GM23338 (cell line): ENCODE measurements at regions not wholly inside any gene's neighbourhood (a gene's known extent, or its start where the extent isn't known, plus 50 kb on each side); places are given as distances from the start of the nearest gene placed in this dataset.

Source experiments
- ATAC-seq: fragments of 200-7000 bp; cut with Tn5 transposase; 3 replicates; pipeline ENCODE4 v1.9.1; 2020
- DNase-seq: peaks from one replicate; pipeline ENCODE4 v3.0.0-alpha.2; 2015; ENCODE audit warnings: low spot score
- H2AFZ ChIP-seq: fragments of 200-600 bp; sonication (generic); 2 replicates; pipeline ENCODE4 v1.8.0; 2016; ENCODE audit warnings: antibody characterized with exemption, mild to moderate bottlenecking, moderate library complexity
- H3F3A ChIP-seq: fragments of 200-600 bp; sonication (generic); replicated peaks from 2 replicates; pipeline ENCODE4 v1.8.0; 2017; ENCODE audit warnings: antibody characterized with exemption, mixed run types, low read depth
- H3K27ac ChIP-seq: fragments of 200-600 bp; sonication (generic); 2 replicates; pipeline ENCODE4 v1.6.1; 2016; ENCODE audit warnings: low read depth
- H3K27me3 ChIP-seq: fragments of 200-600 bp; sonication (generic); 2 replicates; pipeline ENCODE4 v1.8.0; 2016; ENCODE audit warnings: mild to moderate bottlenecking, mixed run types, moderate library complexity; ENCODE audit not compliant: insufficient read depth
- H3K36me3 ChIP-seq: fragments of 200-600 bp; sonication (generic); 2 replicates; pipeline ENCODE4 v1.8.0; 2016; ENCODE audit warnings: mild to moderate bottlenecking; ENCODE audit not compliant: insufficient read depth
- H3K4me1 ChIP-seq: fragments of 200-600 bp; sonication (generic); 2 replicates; pipeline ENCODE4 v1.8.0; 2016; ENCODE audit warnings: mild to moderate bottlenecking, moderate library complexity; ENCODE audit not compliant: insufficient read depth
- H3K4me2 ChIP-seq: fragments of 200-600 bp; sonication (generic); 2 replicates; pipeline ENCODE4 v1.7.1; 2017; ENCODE audit warnings: mixed run types
- H3K4me3 ChIP-seq: fragments of 200-600 bp; sonication (generic); 2 replicates; pipeline ENCODE4 v1.6.1; 2016; ENCODE audit warnings: mixed run types
- H3K79me2 ChIP-seq: fragments of 200-600 bp; sonication (generic); replicated peaks from 2 replicates; pipeline ENCODE4 v1.8.0; 2017; ENCODE audit warnings: mild to moderate bottlenecking; ENCODE audit not compliant: insufficient read depth
- H3K9me2 ChIP-seq: fragments of 200-600 bp; sonication (generic); 2 replicates; pipeline ENCODE4 v1.8.0; 2017; ENCODE audit not compliant: insufficient read depth
- H4K20me1 ChIP-seq: fragments of 200-600 bp; sonication (generic); replicated peaks from 2 replicates; pipeline ENCODE4 v1.8.0; 2017; ENCODE audit warnings: mild to moderate bottlenecking; ENCODE audit not compliant: insufficient read depth
- H3K27ac Mint-ChIP-seq: 2 replicates; pipeline ENCODE4 v1.8.0; 2020; ENCODE audit warnings: inconsistent platforms, mild to moderate bottlenecking, moderate library complexity, mixed read lengths
- H3K27me3 Mint-ChIP-seq: 3 replicates; pipeline ENCODE4 v1.8.0; 2022; ENCODE audit warnings: low read depth, mild to moderate bottlenecking, moderate library complexity, mixed read lengths, inconsistent platforms; ENCODE audit not compliant: insufficient read depth, poor library complexity
- H3K36me3 Mint-ChIP-seq: 3 replicates; pipeline ENCODE4 v1.8.0; 2021; ENCODE audit warnings: low read depth, mild to moderate bottlenecking, inconsistent platforms, moderate library complexity, mixed read lengths
- H3K4me1 Mint-ChIP-seq: 3 replicates; pipeline ENCODE4 v1.8.0; 2020; ENCODE audit warnings: mild to moderate bottlenecking, inconsistent platforms, mixed read lengths
- H3K4me3 Mint-ChIP-seq: 3 replicates; pipeline ENCODE4 v1.8.0; 2021; ENCODE audit warnings: moderate library complexity, mild to moderate bottlenecking, inconsistent platforms, mixed read lengths
- H3K9me3 Mint-ChIP-seq: 3 replicates; pipeline ENCODE4 v1.8.0; 2020; ENCODE audit warnings: moderate library complexity, mild to moderate bottlenecking, inconsistent platforms, mixed read lengths
- CREB1 ChIP-seq: fragments of 250-450 bp; sonication (Bioruptor Pico); IDR thresholded peaks from 2 replicates; pipeline ENCODE4 v1.5.0; 2020; ENCODE audit warnings: low read depth, mild to moderate bottlenecking, moderate library complexity
- CTCF ChIP-seq, 2 experiments: fragments of 200-600 bp in 1 of 2; sonication (generic) in 1 of 2; conservative IDR thresholded peaks; 2 replicates each; pipeline versions ENCODE4 v1.5.1 to v1.6.1; 2016 to 2017; ENCODE audit warnings: antibody characterized with exemption in 2 of 2, low read depth in 2 of 2, mild to moderate bottlenecking in 2 of 2, moderate library complexity in 1 of 2
- ETS1 ChIP-seq: IDR thresholded peaks from 2 replicates; pipeline ENCODE4 v1.6.1; 2016; ENCODE audit warnings: antibody characterized with exemption
- EZH2 ChIP-seq: fragments of 200-600 bp; sonication (generic); IDR thresholded peaks from one replicate; pipeline ENCODE4 v1.8.0; 2017; ENCODE audit warnings: antibody characterized with exemption, mild to moderate bottlenecking, low read depth; ENCODE audit not compliant: unreplicated experiment
- JUNB ChIP-seq: IDR thresholded peaks from one replicate; pipeline ENCODE4 v1.6.1; 2016; ENCODE audit warnings: antibody characterized with exemption; ENCODE audit not compliant: unreplicated experiment
- NANOG ChIP-seq: IDR thresholded peaks from 2 replicates; pipeline ENCODE4 v1.6.1; 2016; ENCODE audit warnings: antibody characterized with exemption, borderline replicate concordance
- POLR2AphosphoS5 ChIP-seq: IDR thresholded peaks from 2 replicates; pipeline ENCODE4 v1.6.1; 2016; ENCODE audit warnings: antibody characterized with exemption, low read depth
- STAT1 ChIP-seq: IDR thresholded peaks from one replicate; pipeline ENCODE4 v1.6.1; 2016; ENCODE audit warnings: antibody characterized with exemption; ENCODE audit not compliant: unreplicated experiment
- ZNF114 ChIP-seq: fragments of 250-450 bp; sonication (Bioruptor Pico); IDR thresholded peaks from 2 replicates; pipeline ENCODE4 v1.5.0; 2020; ENCODE audit warnings: mild to moderate bottlenecking, moderate library complexity
- ZNF331 ChIP-seq: fragments of 250-450 bp; sonication (Bioruptor Pico); IDR thresholded peaks from 2 replicates; pipeline ENCODE4 v1.5.0; 2020; ENCODE audit warnings: low read depth, mild to moderate bottlenecking, moderate library complexity
- TF ChIP-seq, protein P1 (sequence below): fragments of 250-450 bp; sonication (Bioruptor Pico); IDR thresholded peaks from 2 replicates; pipeline ENCODE4 v1.5.0; 2020; ENCODE audit warnings: mild to moderate bottlenecking, moderate library complexity
- TF ChIP-seq, protein P2 (sequence below): IDR thresholded peaks from one replicate; pipeline ENCODE4 v1.6.1; 2018; ENCODE audit warnings: antibody characterized with exemption; ENCODE audit not compliant: unreplicated experiment

DNA sequence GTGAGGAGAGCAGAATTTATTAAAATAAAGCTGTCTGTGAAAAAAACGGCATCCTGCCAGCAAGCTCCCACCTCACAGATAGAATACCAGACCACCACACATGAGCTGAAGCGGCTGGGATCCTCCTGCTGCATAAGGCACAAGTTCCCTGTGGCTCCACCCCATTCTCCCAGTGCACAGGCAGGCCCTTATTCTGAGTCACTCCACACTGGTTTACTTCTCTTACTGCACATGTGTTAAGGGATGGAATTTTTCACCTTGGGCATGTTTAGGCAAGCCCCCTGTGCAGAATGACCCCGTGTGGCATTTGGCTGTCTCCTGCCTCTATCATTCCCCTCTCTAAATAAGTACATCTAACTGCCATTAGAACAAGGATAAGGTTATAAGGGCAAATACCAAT is 115.0 kb upstream of the ELAVL2 start (continued):
- no peak for TF ChIP-seq ETS1
- no peak for TF ChIP-seq CREB1
- no peak for TF ChIP-seq NANOG

- DNase-seq (no peak), ATAC-seq (no peak)
- peaks cover 38% of the 10 kb centered on the region for H3K36me3 Mint-ChIP-seq
- Histone ChIP-seq H3K79me2 (no peaks in the 10 kb centered on the region), H4K20me1 (no peaks in the 10 kb centered on the region), H3F3A (no peaks in the 10 kb centered on the region), H3K9me2 (no peaks in the 10 kb centered on the region), H2AFZ (no peak overlapping the region), H3K4me3 (no peak overlapping the region), H3K27ac (no peak overlapping the region), H3K4me1 (peaks cover 9% of the 10 kb centered on the region), H3K27me3 (no peaks in the 10 kb centered on the region), H3K36me3 (no peaks in the 10 kb centered on the region), H3K4me2 (no peak overlapping the region)
- H3K27me3 Mint-ChIP-seq: peaks cover 2% of the 10 kb centered on the region
- H3K4me1 Mint-ChIP-seq: peaks cover 7% of the 10 kb centered on the region
- H3K9me3 Mint-ChIP-seq: peaks cover 35% of the 10 kb centered on the region
- H3K4me3 Mint-ChIP-seq: no peak overlapping the region
- H3K27ac Mint-ChIP-seq: no peak overlapping the region
- TF ChIP-seq ETS1: no peak
- TF ChIP-seq CREB1: no peak
- no peak for TF ChIP-seq ZNF331
- TF ChIP-seq STAT1: no peak
- TF ChIP-seq, protein P1, sequence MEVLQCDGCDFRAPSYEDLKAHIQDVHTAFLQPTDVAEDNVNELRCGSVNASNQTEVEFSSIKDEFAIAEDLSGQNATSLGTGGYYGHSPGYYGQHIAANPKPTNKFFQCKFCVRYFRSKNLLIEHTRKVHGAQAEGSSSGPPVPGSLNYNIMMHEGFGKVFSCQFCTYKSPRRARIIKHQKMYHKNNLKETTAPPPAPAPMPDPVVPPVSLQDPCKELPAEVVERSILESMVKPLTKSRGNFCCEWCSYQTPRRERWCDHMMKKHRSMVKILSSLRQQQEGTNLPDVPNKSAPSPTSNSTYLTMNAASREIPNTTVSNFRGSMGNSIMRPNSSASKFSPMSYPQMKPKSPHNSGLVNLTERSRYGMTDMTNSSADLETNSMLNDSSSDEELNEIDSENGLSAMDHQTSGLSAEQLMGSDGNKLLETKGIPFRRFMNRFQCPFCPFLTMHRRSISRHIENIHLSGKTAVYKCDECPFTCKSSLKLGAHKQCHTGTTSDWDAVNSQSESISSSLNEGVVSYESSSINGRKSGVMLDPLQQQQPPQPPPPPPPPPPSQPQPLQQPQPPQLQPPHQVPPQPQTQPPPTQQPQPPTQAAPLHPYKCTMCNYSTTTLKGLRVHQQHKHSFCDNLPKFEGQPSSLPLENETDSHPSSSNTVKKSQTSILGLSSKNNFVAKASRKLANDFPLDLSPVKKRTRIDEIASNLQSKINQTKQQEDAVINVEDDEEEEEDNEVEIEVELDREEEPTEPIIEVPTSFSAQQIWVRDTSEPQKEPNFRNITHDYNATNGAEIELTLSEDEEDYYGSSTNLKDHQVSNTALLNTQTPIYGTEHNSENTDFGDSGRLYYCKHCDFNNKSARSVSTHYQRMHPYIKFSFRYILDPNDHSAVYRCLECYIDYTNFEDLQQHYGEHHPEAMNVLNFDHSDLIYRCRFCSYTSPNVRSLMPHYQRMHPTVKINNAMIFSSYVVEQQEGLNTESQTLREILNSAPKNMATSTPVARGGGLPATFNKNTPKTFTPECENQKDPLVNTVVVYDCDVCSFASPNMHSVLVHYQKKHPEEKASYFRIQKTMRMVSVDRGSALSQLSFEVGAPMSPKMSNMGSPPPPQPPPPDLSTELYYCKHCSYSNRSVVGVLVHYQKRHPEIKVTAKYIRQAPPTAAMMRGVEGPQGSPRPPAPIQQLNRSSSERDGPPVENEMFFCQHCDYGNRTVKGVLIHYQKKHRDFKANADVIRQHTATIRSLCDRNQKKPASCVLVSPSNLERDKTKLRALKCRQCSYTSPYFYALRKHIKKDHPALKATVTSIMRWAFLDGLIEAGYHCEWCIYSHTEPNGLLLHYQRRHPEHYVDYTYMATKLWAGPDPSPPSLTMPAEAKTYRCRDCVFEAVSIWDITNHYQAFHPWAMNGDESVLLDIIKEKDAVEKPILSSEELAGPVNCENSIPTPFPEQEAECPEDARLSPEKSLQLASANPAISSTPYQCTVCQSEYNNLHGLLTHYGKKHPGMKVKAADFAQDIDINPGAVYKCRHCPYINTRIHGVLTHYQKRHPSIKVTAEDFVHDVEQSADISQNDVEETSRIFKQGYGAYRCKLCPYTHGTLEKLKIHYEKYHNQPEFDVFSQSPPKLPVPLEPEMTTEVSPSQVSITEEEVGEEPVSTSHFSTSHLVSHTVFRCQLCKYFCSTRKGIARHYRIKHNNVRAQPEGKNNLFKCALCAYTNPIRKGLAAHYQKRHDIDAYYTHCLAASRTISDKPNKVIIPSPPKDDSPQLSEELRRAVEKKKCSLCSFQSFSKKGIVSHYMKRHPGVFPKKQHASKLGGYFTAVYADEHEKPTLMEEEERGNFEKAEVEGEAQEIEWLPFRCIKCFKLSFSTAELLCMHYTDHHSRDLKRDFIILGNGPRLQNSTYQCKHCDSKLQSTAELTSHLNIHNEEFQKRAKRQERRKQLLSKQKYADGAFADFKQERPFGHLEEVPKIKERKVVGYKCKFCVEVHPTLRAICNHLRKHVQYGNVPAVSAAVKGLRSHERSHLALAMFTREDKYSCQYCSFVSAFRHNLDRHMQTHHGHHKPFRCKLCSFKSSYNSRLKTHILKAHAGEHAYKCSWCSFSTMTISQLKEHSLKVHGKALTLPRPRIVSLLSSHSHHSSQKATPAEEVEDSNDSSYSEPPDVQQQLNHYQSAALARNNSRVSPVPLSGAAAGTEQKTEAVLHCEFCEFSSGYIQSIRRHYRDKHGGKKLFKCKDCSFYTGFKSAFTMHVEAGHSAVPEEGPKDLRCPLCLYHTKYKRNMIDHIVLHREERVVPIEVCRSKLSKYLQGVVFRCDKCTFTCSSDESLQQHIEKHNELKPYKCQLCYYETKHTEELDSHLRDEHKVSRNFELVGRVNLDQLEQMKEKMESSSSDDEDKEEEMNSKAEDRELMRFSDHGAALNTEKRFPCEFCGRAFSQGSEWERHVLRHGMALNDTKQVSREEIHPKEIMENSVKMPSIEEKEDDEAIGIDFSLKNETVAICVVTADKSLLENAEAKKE: no peak
- no peak for TF ChIP-seq EZH2
- no peak for TF ChIP-seq ZNF114 (CRISPR knock-in tag)
- TF ChIP-seq CTCF (conservative IDR thresholded peaks at IDR 0.05; ENCODE audit: low read depth in 2 of 2): no peak
- TF ChIP-seq JUNB: no peak
- no peak for TF ChIP-seq POLR2AphosphoS5
- TF ChIP-seq NANOG: no peak
- TF ChIP-seq, protein P2, sequence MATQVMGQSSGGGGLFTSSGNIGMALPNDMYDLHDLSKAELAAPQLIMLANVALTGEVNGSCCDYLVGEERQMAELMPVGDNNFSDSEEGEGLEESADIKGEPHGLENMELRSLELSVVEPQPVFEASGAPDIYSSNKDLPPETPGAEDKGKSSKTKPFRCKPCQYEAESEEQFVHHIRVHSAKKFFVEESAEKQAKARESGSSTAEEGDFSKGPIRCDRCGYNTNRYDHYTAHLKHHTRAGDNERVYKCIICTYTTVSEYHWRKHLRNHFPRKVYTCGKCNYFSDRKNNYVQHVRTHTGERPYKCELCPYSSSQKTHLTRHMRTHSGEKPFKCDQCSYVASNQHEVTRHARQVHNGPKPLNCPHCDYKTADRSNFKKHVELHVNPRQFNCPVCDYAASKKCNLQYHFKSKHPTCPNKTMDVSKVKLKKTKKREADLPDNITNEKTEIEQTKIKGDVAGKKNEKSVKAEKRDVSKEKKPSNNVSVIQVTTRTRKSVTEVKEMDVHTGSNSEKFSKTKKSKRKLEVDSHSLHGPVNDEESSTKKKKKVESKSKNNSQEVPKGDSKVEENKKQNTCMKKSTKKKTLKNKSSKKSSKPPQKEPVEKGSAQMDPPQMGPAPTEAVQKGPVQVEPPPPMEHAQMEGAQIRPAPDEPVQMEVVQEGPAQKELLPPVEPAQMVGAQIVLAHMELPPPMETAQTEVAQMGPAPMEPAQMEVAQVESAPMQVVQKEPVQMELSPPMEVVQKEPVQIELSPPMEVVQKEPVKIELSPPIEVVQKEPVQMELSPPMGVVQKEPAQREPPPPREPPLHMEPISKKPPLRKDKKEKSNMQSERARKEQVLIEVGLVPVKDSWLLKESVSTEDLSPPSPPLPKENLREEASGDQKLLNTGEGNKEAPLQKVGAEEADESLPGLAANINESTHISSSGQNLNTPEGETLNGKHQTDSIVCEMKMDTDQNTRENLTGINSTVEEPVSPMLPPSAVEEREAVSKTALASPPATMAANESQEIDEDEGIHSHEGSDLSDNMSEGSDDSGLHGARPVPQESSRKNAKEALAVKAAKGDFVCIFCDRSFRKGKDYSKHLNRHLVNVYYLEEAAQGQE: no peak
These were observed 112.9 kb upstream of the ELAVL2 start for GRCh38 chr9:23938908-23939307.
